Effector memory CD4-positive, alpha-beta T cell (primary cell): ENCODE measurements at regions not wholly inside any gene's neighbourhood (a gene's known extent, or its start where the extent isn't known, plus 50 kb on each side); places are given as distances from the start of the nearest gene placed in this dataset.

Experiments used
- DNase-seq, 3 donors: peaks; one replicate each; pipeline ENCODE4 v3.0.0-alpha.2; 2020
- H3K27ac ChIP-seq: 2 replicates; pipeline ENCODE4 v1.7.0; 2013; ENCODE audit warnings: mild to moderate bottlenecking, low read length, moderate library complexity; ENCODE audit not compliant: insufficient read depth, poor library complexity, severe bottlenecking
- H3K27me3 ChIP-seq: replicated peaks from 2 replicates; pipeline ENCODE4 v1.7.0; 2013; ENCODE audit warnings: mild to moderate bottlenecking, low read length; ENCODE audit not compliant: insufficient read depth, control insufficient read depth, poor library complexity, severe bottlenecking
- H3K36me3 ChIP-seq: 2 replicates; pipeline ENCODE4 v1.7.0; 2013; ENCODE audit warnings: mild to moderate bottlenecking, low read length, moderate library complexity; ENCODE audit not compliant: control insufficient read depth, insufficient read depth
- H3K4me1 ChIP-seq: 2 replicates; pipeline ENCODE4 v1.7.0; 2013; ENCODE audit warnings: low read length, mild to moderate bottlenecking; ENCODE audit not compliant: control insufficient read depth, insufficient read depth, poor library complexity, severe bottlenecking
- H3K4me3 ChIP-seq: 2 replicates; pipeline ENCODE4 v1.7.0; 2013; ENCODE audit warnings: low read length, low read depth, mild to moderate bottlenecking; ENCODE audit not compliant: insufficient read depth, poor library complexity, severe bottlenecking
- H3K9me3 ChIP-seq: 2 replicates; pipeline ENCODE4 v1.7.0; 2013; ENCODE audit warnings: mild to moderate bottlenecking, low read length, moderate library complexity; ENCODE audit not compliant: control insufficient read depth

DNA sequence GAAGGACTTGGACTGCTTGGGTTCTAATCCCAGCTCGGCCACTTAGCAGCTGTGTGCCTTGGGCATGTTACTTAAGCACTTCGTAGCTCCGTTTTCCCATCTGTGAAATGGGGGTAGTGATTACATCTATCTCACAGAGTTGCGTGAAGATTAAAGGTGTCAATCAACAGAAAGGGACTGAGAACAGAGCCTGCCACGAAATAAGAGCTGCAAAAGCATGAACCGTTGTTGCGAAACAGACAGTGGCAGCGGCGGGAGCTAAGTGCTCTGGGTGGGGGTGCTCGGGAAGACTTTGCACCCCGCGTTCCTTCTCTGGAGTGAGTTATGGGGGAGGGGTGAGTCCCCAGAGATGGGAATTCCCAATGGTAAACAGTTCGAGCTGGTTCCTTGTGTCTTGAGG, 79.6 kb upstream of the LHX1 start:
- H3K27me3 ChIP-seq, result peaks cover 4% of the 10 kb centered on the region
- H3K4me3 ChIP-seq, result no peak overlapping the region
- H3K27ac ChIP-seq, result no peak overlapping the region
- no peaks in the 10 kb centered on the region for H3K36me3 ChIP-seq
- DNase-seq, result no peak
- no peaks in the 10 kb centered on the region for H3K4me1 ChIP-seq
- H3K9me3 ChIP-seq, result no peaks in the 10 kb centered on the region

DNA sequence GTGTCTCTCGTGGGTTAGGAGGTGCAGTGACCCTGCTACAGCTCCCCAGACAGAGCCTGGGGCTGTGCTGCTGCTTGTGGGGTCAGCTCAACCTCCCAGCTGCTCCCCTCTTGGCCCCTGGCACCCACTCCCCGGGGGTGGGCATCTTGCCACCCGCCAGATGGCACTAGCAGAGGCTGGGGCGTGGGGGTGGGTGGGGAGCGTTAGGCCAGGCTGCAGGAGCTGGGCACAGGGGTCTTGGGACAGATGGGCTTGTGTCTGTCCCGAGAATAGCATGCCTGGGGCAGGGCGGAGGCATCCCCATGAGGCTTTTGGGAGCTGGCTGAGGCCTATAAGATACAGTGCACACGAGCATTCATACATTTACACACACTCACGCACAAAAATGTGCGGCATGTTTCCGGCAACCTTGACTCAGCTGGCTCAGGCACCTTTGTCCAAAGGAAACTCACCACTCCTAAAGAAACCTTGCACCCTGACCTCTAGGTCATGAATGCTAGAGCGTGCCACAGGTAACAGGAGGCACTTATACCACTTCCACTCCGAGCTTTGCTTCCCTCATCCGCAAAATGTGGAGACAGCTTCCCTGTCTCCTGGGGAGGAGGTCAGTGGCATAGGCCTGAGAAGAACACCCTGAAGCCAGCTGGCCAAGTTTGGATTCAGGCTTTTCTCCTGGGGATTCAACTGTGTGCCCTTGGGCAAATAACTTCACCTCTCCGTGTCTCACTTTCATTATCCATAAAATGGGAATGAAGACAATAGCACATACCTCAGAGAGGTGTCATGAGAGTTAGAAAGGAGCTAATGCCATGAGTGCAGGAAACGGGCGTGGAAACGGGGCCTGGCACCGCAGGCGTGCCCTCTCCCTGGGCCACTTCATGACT, 78.9 kb upstream of the LHX1 start:
- Histone ChIP-seq H3K4me3 (no peak overlapping the region), H3K4me1 (no peaks in the 10 kb centered on the region), H3K27me3 (peaks cover 4% of the 10 kb centered on the region), H3K9me3 (no peaks in the 10 kb centered on the region), H3K27ac (no peak overlapping the region), H3K36me3 (no peaks in the 10 kb centered on the region)
- no peak for DNase-seq

DNA sequence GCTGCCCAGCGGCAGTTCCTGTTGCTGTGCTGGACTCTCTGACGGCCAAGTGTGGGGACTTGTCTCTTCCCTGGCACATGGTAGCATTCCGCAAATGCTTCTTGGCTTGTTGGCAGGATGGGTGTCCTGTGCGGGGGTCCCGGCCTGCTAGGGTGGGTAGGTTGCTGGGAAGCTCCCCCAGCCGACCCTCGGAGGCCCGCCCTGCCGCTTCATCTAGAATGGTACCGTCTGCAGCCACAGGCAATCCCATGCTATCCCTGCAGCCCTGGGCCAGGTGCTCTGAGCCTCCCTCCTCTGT, 78.3 kb upstream of the LHX1 start:
- Histone ChIP-seq H3K9me3 (no peaks in the 10 kb centered on the region), H3K27me3 (peaks cover 4% of the 10 kb centered on the region), H3K36me3 (no peaks in the 10 kb centered on the region), H3K4me1 (no peaks in the 10 kb centered on the region), H3K27ac (no peak overlapping the region), H3K4me3 (no peak overlapping the region)
- DNase-seq, result no peak

DNA sequence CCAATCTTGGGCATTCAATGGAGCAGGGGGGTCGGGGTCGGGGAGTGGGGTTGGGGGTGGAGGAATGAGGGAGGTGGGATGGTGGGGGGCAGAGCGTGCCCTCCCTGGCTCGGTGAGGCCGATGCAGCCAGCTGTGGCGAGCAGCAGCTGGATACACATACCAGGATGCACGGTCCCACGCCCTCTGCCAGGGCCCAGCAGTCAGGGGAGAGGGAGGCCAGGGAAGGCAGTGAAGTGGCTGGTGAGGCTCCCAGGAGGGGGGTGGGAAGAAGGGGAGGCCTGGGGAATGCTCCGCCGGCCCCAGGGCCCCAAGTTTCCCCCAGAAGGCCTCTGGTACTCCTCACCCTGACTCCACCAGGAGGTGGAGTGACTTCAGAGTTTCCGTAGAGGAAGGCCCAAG, 77.6 kb upstream of the LHX1 start:
- no peak overlapping the region for H3K4me3 ChIP-seq
- DNase-seq, result no peak

DNA sequence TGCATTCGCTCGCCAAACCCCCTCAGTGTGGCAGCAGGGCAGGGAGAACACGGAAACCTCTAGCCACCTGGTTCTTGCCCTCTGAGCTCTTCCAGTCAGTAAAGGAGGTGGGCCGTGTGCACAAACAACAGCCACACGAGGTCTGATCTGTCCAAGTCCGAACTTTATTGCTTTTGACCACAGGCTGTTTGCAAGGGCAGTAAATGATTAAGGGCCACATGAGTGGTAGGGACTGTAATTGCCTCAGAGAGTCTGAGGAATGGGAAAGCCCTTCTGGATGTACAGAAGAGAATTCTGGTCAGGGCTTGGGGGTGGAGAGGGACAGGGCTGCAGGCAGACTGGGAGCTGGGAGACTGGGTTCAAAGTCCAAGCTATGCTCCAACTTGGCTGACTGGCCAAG, 75.7 kb upstream of the LHX1 start:
- Histone ChIP-seq H3K27ac (no peak overlapping the region), H3K4me3 (no peak overlapping the region), H3K36me3 (no peaks in the 10 kb centered on the region), H3K9me3 (no peaks in the 10 kb centered on the region), H3K27me3 (peaks cover 3% of the 10 kb centered on the region), H3K4me1 (no peaks in the 10 kb centered on the region)
- DNase-seq, result no peak

More for the DNA sequence above, 77.6 kb upstream of the LHX1 start:
- Histone ChIP-seq H3K27ac (no peak overlapping the region), H3K36me3 (no peaks in the 10 kb centered on the region), H3K9me3 (no peaks in the 10 kb centered on the region), H3K27me3 (peaks cover 4% of the 10 kb centered on the region), H3K4me1 (no peaks in the 10 kb centered on the region)

DNA sequence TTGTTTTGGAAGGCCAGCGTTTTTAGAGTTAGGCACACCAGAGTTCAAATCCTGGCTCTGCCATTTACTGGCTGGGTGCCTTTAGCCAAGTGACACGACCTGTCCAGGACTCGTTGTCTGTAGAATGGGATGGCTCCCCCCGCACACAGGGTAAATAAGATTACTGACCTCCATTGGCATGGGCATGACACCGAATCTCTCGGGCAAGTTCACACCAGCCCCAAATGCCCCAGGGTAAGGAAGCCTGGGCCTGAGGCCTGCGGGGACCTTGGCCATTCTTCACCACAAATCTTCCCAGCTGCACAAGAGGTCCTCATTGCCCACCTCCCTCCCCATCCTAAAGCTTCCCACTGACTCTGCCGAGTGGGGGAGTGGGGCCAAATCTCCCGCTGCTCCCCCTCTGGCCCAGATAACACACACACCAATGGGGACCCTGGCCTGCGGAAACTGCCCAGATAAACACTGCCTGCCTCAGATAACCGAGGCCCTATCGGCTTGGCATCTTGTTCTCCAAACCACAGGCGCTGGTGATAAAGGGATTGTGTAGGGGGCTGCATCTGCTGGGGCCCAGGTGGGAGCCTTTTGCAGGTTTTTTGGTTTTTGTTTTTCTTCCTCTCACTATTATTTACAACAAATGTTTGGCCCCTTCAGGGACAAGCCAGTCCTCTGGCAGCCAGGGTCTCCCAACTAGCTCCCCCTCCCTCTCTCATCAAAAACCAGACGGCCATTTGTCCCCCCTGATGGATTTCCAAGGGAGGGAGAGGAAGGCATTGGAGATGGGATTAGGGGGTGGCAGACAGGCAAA, 75.0 kb upstream of the LHX1 start:
- H3K27ac ChIP-seq, result no peak overlapping the region
- no peak overlapping the region for H3K4me3 ChIP-seq
- H3K27me3 ChIP-seq, result peaks cover 3% of the 10 kb centered on the region
- H3K9me3 ChIP-seq, result no peaks in the 10 kb centered on the region
- no peaks in the 10 kb centered on the region for H3K4me1 ChIP-seq
- H3K36me3 ChIP-seq, result no peaks in the 10 kb centered on the region
- DNase-seq, result no peak

DNA sequence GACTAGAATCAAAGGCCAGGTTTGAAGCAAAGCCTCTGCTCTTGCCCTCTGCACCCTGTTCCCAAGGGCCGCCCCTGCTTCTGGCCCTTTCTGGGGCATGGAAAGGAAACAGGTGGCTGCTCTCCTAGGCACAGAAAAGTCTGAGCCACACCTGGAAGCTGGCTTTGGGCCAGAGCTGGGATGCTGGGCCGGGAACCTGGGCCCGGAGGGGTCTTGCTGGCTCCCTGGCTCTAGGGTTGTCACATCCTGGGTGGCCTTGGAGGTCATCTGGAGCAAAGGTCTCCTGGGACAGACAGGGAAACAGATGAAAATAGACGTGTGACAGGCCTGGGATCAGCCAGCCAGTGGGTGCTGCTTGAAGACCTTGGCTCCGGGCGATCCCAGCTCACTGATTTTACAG, 74.1 kb upstream of the LHX1 start:
- Histone ChIP-seq H3K4me1 (no peaks in the 10 kb centered on the region), H3K27me3 (peaks cover 3% of the 10 kb centered on the region), H3K9me3 (no peaks in the 10 kb centered on the region), H3K36me3 (no peaks in the 10 kb centered on the region), H3K4me3 (no peak overlapping the region), H3K27ac (no peak overlapping the region)
- DNase-seq, result no peak

DNA sequence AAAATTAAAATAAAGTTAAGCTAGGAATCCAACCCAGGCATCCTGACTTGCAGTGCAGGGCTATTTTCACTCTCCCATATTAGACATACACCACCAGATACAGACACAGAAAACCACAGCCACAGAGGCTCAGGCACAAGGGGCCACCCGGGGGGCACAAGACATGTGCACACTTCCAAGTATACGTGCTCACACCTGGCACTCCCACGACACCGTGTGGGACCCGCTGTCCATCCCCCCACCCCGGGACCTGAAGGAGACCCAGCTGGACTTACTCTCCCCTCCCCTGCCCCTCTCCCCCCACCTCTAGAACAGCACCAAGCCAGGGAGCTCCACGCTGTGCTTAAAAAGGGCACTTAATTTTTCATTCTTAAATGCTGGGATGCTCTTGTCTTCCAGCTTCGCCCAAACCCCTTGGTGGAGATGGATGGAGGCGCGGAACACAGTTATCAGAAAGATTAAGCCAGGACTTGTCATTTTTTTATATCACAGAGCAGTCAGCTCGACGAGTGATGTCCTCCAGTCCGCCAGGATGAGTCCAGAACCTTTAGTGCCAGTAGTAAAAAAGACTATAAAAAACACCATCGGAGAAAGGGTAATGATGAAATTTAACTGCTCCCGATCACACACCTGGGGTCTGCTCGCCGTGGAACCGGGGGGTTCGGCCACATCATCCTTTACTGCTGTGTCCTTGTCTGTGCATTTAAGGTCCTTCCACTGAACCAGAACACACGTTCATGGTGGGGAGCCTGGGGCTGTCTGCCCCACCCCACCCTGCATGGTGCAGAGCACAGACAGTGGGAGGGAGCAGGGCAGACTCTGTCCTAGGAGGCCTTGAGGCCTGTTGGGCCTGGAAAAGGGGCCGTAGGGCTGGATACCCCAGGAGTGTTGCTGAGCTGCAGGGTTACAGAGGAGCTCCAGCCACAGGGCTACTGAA, 73.3 kb upstream of the LHX1 start:
- Histone ChIP-seq H3K27me3 (peaks cover 3% of the 10 kb centered on the region), H3K4me3 (no peak overlapping the region), H3K27ac (no peak overlapping the region), H3K36me3 (no peaks in the 10 kb centered on the region), H3K4me1 (no peaks in the 10 kb centered on the region), H3K9me3 (no peaks in the 10 kb centered on the region)
- no peak for DNase-seq

DNA sequence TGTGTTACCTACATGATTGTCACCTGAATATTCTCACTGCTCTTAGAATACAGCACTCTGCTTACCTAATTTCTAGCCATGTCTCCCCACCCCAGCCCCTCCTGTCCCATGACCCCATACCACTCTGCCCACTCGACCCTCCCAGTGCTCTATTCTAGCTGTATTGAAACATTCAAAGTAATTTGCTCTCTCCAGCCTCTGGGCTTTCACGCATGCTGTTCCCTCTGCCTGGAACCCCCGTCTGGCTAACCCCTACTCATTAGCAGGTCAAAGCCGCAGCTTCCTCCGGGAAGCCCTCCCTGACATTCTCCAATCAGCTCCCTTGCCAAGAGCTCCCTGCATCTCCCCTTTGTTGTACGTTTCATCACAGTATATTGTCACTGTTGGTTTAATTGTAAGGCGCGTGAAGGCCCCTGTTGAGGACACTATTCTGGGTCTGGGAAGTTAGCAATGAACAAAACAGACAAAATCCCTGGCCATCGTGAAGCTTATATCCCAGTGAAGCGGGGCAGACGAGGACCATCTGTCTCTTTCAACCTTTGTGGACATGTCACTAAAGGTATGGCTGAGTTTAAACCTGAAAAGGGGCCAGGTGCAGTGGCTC, 72.3 kb upstream of the LHX1 start:
- no peaks in the 10 kb centered on the region for H3K9me3 ChIP-seq
- H3K4me1 ChIP-seq, result no peaks in the 10 kb centered on the region
- H3K36me3 ChIP-seq, result no peaks in the 10 kb centered on the region
- no peak overlapping the region for H3K4me3 ChIP-seq
- H3K27me3 ChIP-seq, result peaks cover 3% of the 10 kb centered on the region
- no peak for DNase-seq
- no peak overlapping the region for H3K27ac ChIP-seq
